Urothelium cell line (cell line): ENCODE measurements at regions not wholly inside any gene's neighbourhood (a gene's known extent, or its start where the extent isn't known, plus 50 kb on each side); places are given as distances from the start of the nearest gene placed in this dataset.
A peak's percentile ranks its signal among the peaks of the same experiment; 100 is the strongest.
"Not testable (repeated sequence)": the region's sequence is repeated elsewhere in the genome, so short reads cannot be mapped to it uniquely, and the experiment has no call there.

ENCODE experiments used
- DNase-seq: peaks from one replicate; pipeline ENCODE4 v3.0.0; 2011; ENCODE audit warnings: low spot score, mixed read lengths
- FAIRE-seq: peaks from 2 replicates; lab custom pipeline; 2011; peaks lifted over from hg19 to GRCh38; lab: Jason Lieb, UNC

DNA sequence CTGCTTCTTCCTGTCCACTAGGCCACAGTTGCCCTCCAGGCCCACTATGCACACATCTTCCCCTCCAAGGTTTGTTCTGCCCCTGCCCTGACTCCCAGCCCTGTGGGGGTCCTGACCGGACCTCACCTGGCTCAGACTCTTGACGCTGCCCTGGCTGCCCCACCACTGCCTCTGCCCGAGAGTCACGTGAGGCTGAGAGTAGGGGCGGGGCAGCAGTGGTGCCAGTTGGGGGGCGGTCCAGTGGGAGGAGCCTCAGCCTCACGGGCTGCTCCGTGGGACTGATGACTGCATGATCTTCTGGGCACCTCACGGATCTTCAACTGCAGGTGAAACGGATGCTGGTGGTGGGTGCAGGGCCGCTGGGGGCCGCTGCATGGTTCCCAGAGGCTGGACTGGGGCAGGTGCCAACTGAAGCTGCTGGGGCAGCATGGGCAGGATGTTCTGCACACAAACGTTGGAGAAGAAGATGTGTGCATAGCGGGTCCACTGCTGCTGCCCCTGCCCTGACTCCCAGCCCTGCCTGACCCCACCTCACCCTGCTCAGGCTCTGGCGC, 77.6 kb downstream of the HHIPL2 start:
- not testable (repeated sequence) for DNase-seq, FAIRE-seq

DNA sequence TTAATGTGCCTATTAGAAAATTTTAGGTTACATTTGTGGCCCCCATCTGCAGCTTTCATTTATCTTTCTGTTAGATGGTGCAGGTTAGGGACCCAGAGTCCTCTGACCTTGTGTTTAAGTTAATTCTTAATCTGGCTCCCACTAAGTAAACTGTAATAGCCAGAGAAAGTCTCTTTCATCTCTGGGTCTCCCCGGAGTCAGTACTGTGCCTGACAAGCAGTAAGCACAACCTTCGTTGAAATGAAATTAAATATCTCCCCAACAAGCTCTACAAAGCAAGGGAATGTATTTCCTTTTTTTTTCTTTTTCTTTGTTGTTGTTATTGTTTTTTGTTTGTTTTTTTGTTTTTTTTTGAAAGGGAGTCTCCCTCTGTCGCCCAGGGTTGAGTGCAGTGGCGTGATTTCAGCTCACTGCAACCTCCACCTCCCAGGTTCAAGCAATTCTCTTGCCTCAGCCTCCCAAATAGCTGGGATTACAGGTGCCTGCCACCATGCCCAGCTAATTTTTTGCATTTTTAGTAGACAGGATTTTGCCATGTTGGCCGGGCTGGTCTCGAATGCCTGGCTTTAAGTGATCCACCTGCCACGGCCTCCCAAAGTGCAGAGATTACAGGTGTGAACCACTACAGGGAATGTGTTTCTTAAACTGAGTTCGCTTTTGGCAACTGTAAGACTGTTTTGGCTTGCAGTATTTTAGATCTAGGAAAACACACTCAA, 81.6 kb downstream of the HHIPL2 start:
- DNase-seq, result no peak
- FAIRE-seq, result no peak

DNA sequence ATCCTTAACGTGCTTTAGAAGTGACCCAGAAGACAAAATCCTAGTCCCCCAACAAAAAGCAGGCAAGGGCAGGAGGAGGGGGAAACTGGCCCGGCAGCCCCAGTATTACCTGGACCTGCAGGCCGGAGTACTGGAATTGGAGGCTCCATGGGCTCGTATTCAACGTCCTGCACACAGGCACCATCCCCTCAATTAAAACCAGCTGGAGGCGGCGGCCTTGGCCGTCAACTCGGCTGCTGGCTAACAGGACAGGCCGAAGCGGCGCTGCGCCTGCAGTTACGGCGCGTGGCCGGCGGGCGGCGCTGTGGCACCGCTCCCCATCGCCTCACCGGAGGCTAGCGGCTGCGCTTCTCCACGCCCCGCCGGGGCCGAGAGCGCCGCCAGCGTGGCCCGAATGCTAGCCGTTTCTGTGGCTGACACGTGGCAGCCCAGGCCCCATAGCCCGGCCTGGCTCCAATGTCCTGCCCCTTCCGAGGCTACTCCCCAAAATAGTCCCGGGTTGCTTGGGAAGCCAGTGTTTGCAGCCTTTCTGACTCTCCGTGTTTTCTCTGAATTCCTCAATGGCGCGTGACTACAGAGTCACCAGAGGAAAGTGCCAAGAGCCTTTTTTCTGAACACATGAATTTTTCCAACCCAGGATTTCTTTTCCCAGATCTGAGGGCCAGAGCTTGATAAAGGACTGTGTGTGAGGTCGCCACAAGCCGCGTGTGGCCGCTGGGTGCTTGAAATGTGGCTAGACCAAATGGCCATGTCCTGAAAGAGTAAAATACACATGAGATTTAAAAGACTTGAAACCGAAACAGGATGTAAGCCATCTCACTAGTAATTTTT, 82.5 kb downstream of the HHIPL2 start:
- FAIRE-seq, result peak; percentile 72
- DNase-seq, result peak; percentile 92

- no peak for FAIRE-seq
- no peak for DNase-seq
Observed at GRCh38 chr1:222464841-222465210, 83.1 kb downstream of the HHIPL2 start.

GRCh38 chr1:222463059-222463730, 84.7 kb downstream of the HHIPL2 start:
- DNase-seq, result no peak

DNA sequence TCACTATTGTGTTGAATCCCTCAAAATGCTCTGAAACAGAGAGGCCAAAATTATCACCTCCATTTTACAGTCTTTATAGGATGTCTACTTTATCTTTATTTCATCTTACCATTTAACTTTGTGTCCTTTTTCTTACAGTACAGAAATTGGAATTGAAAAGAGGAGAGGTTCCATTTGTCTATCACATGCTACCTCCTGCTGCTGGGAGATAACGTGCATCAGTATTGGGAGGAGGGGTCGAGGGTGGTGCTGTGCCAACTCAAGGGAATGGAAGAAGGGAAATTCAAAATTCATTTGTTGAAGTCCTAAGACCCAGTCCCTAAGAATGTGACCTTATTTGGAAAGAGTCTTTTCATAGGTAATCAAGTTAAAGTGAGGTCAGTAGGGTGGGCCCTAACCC, 85.3 kb downstream of the HHIPL2 start:
- FAIRE-seq, result no peak
- no peak for DNase-seq

More at GRCh38 chr1:222463059-222463730, 84.7 kb downstream of the HHIPL2 start:
- FAIRE-seq, result no peak

DNA sequence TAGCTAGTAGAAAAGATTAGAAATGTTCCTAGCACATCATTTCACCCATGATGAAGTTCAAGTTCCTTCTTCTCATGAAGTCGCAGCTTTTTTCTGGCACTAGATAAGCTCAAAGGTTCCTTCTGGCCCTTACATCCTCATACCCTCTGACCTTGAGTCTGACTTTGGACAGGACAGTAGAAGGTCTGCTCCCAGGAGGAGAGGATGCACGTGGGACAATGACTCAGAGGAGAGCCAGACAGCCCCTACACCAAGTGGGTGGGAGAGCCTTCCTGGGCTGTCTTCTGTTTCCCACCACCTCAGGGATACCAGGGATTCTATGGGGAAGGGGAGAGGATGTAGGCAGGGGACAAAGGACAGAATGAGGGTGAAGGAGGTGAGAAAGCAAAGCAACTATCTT, 86.0 kb downstream of the HHIPL2 start:
- no peak for FAIRE-seq
- DNase-seq, result no peak

DNA sequence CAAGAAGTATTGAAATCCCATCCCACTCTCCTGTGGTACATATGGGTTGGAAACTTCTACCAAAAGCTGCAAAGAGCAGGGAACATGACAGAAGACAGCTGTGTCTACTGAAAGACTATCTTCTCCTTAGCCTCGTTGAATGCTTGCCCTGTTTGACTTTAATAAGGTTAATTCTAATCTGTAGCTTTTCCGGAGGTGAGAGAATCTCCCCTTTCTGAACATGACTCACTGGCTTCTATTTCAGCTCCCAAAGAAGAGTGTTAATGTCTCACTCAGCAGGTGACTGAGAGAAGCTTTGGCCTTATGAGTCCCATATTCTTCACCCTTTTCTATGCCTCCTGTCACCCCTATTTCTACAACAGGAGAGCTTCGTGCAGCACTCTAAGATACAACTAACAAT, 88.3 kb downstream of the HHIPL2 start:
- DNase-seq, result no peak
- FAIRE-seq, result no peak

- no peak for DNase-seq
- FAIRE-seq, result no peak
Observed at GRCh38 chr1:222457513-222457912, 90.4 kb downstream of the HHIPL2 start.

GRCh38 chr1:222457084-222457483, 90.8 kb downstream of the HHIPL2 start:
- no peak for DNase-seq
- FAIRE-seq, result no peak

DNA sequence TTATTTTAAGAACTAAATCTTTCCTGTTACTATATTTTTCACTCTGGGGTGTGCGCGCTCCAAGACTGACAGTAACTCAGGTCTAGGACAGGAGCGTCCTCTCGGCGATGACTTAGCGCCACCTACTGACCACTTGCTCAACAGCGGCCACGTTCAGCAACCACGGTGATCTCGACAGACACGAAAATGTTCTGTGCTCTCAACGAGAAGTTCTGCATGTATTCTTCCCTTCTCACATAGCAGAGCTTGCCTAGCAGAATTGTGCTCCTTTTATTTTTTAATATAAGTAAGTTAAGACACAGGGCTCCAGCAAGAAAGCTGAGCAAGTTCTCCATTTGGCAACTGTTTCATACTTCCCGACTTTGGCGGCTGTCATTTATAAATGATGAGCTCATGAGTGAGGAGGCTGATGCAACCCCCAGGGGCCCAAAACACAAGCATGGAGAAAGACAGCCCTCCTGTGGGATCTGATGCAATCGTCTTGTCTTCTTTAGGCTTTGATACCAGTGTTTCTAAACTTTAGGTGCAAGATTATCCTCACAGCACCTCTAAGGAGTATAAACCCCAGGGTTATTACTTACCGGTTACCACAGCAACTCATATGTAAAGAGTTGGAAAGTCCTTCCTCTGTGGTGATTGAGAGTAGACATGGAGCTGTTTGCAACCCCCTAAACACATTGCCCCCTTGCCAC, 92.6 kb downstream of the HHIPL2 start:
- FAIRE-seq, result peak; percentile 68
- DNase-seq, result peak; percentile 83

DNA sequence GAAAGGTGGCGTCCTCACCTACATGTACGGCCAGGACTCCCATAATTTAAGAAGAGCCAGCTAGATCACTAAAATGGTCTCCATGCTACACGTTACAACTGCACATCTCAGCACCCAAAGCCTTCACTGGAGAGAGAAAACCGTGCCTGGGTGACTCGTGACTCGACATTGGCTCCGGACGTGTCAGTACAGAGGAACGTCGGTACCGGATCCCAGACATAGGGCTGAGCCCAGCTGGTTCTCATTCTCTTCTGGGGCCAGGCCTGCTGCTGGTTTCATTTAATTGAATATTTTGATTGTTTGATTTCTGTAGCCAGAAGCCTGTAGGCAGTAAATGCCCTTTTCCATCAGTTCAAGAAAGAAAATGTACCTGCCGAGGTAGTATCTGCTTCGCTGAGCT, 93.1 kb downstream of the HHIPL2 start:
- FAIRE-seq (no peak), DNase-seq (peak; percentile 23)

GRCh38 chr1:222454186-222454585, 93.7 kb downstream of the HHIPL2 start:
- DNase-seq, result no peak
- no peak for FAIRE-seq

DNA sequence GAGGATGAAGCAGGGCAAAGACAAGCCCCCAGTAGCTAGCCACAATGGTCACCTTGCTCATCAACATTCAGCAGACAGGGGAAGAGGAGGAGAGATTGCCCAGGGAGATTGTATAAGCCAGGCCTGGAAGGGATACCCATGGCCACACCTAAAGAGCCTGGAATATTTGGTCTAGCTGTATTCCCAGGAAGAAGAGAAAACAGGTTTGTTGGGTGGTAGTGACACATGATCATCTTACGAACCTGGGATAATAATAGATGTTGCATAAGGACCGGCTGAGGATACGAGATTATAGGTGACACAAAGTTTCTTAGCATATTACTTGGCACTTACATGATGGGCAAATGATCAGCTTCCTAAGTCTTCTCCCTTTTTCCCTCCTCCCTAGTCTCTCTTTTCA, 95.9 kb downstream of the HHIPL2 start:
- FAIRE-seq (no peak), DNase-seq (no peak)

DNA sequence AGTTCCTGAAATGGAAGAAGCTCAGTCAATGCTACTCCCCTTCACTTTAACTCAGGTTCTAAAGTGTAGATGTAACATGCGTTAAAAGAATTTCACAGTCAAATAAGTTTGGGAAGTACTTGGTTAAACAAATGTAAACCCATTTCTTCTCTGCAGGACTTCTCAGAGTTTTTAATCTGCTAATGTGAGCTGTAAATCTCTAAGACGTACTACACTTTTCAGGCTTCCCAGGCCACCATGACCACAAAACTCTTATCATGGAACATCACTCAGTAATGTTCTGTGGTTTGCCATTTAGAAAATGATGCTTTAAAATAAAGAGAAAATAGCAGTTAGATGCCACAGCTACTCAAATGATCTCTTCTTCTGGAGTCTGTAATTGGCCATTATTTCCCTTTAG, 104.3 kb downstream of the HHIPL2 start:
- FAIRE-seq, result no peak

DNA sequence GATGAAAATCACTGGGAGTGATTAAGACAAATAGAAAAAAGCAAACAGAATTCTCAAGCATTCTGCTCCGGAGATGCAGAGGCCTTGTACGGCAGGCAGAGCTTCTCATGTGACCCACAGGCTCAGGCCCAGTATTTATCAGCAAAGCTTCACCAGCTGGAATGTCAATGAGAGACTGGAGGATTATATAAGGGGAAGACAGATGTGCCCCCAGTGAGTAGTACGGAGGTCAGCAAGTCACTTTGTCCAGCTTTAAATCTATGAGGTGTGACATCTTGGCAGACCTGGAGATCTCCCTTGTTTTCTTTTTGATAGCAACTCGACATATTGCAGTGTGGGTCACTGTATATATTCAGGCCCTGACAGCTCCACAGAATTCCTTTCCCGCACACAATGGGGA, 106.8 kb downstream of the HHIPL2 start:
- no peak for FAIRE-seq
- DNase-seq, result no peak

More for the DNA sequence above, 104.3 kb downstream of the HHIPL2 start:
- no peak for DNase-seq

DNA sequence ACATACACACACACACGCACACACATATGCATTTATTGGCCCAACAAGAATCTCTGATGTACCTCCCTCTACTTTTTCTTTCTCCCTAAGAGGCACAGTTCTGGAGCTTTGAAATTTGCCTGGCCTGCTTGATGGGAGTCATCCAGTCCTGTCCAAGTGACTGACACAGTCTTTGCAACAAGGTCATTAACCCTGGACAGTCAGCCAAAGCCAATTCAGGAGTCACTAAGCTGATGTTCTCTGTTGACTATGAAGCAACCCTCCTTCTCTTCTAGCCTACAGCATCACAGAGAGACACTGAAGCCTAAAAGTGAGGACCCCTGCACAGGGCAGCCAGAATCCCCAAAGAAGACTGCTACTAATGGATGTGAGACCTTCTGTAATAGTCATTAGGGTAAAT, 123.1 kb downstream of the HHIPL2 start:
- no peak for DNase-seq
- FAIRE-seq, result no peak

DNA sequence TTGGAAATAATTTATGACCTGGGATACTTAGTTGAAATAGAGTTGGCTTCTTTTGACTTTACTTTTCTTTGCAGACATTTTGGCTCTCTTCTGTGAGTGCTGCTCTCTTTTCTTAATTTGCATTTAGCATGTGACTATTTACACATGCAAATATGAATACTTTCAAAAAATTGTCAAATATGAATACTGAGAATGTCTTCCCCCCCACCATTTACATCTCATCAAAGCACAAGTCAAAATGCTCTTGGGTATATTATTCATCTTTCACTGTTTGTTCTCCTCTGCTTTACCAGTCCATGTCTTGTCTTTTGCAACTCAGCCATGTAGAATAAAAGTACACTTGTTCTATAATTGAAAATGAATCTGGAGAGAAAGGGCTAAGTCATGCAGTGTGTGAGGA, 126.5 kb downstream of the HHIPL2 start:
- no peak for DNase-seq
- no peak for FAIRE-seq

GRCh38 chr1:222420633-222421032, 127.3 kb downstream of the HHIPL2 start:
- DNase-seq (no peak), FAIRE-seq (no peak)

- no peak for FAIRE-seq
Observed at GRCh38 chr1:222418654-222419053, 129.2 kb downstream of the HHIPL2 start.

DNA sequence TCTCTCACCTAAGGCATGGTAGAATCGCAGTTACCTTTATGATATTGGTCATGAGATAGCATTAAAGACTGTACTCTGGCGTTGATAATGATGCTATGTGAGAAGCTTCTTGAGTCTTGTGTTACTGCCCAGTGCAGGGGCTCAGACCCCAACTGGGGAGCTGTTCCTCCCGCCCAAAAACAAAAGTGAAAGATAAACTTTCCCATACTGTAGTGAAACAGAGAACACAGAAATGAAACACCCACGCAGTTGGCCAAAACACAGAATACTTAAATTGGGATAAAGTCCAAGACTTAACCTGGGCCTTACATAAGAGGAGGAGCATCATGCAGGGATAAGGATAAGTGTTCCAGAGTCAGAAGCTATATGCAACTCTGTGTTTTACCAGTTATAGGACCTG, 130.6 kb downstream of the HHIPL2 start:
- FAIRE-seq, result no peak
- DNase-seq, result no peak

More at GRCh38 chr1:222418654-222419053, 129.2 kb downstream of the HHIPL2 start:
- DNase-seq, result no peak
